Activated T-helper 17 cell treated with anti-CD3 and anti-CD28 coated beads, Interleukin-2, amount 50 U/mL, for 72 hours (primary cell): ENCODE measurements at regions not wholly inside any gene's neighbourhood (a gene's known extent, or its start where the extent isn't known, plus 50 kb on each side); places are given as distances from the start of the nearest gene placed in this dataset.

Source experiments
- ATAC-seq: fragments of 150-1000 bp; cut with Tn5 transposase; replicated peaks from 2 replicates; pipeline ENCODE4 v1.10.0; 2021; ENCODE audit warnings: mild to moderate bottlenecking, moderate library complexity
- H3K27ac Mint-ChIP-seq: one replicate; pipeline ENCODE4 v1.8.0; 2022; ENCODE audit warnings: mixed read lengths
- H3K27me3 Mint-ChIP-seq: one replicate; pipeline ENCODE4 v1.8.0; 2022; ENCODE audit warnings: mixed read lengths
- H3K36me3 Mint-ChIP-seq: one replicate; pipeline ENCODE4 v1.8.0; 2022; ENCODE audit warnings: low read depth, mild to moderate bottlenecking, mixed read lengths
- H3K4me1 Mint-ChIP-seq: one replicate; pipeline ENCODE4 v1.8.0; 2022; ENCODE audit warnings: mixed read lengths
- H3K4me3 Mint-ChIP-seq: one replicate; pipeline ENCODE4 v1.8.0; 2022; ENCODE audit warnings: mild to moderate bottlenecking, mixed read lengths
- H3K9me3 Mint-ChIP-seq: one replicate; pipeline ENCODE4 v1.8.0; 2022; ENCODE audit warnings: mixed read lengths

- H3K9me3 Mint-ChIP-seq = no peaks in the 10 kb centered on the region
- no peak overlapping the region for H3K4me3 Mint-ChIP-seq
- H3K27ac Mint-ChIP-seq = no peak overlapping the region
- no peaks in the 10 kb centered on the region for H3K36me3 Mint-ChIP-seq
- no peaks in the 10 kb centered on the region for H3K4me1 Mint-ChIP-seq
- H3K27me3 Mint-ChIP-seq = peaks cover 6% of the 10 kb centered on the region
- ATAC-seq = no peak
Measured at GRCh38 chr6:167565884-167566599, 241.2 kb downstream of the TTLL2 start.

GRCh38 chr6:167566711-167567141 is 241.8 kb downstream of the TTLL2 start:
- Mint-ChIP-seq H3K27ac (no peak overlapping the region), H3K27me3 (peaks cover 6% of the 10 kb centered on the region), H3K9me3 (no peaks in the 10 kb centered on the region), H3K36me3 (no peaks in the 10 kb centered on the region), H3K4me3 (no peak overlapping the region), H3K4me1 (no peaks in the 10 kb centered on the region)
- ATAC-seq = no peak

GRCh38 chr6:167567142-167568033 is 242.5 kb downstream of the TTLL2 start:
- Mint-ChIP-seq H3K4me1 (no peaks in the 10 kb centered on the region), H3K27ac (no peak overlapping the region), H3K36me3 (no peaks in the 10 kb centered on the region), H3K4me3 (no peak overlapping the region), H3K27me3 (peaks cover 6% of the 10 kb centered on the region), H3K9me3 (no peaks in the 10 kb centered on the region)
- ATAC-seq = no peak

- Mint-ChIP-seq H3K4me1 (no peaks in the 10 kb centered on the region), H3K9me3 (no peaks in the 10 kb centered on the region), H3K27ac (no peak overlapping the region), H3K4me3 (no peak overlapping the region), H3K27me3 (peaks cover 9% of the 10 kb centered on the region), H3K36me3 (no peaks in the 10 kb centered on the region)
- ATAC-seq = no peak
Measured at GRCh38 chr6:167568407-167569024, 243.6 kb downstream of the TTLL2 start.

- Mint-ChIP-seq H3K4me1 (no peaks in the 10 kb centered on the region), H3K4me3 (no peak overlapping the region), H3K36me3 (no peaks in the 10 kb centered on the region), H3K9me3 (no peaks in the 10 kb centered on the region), H3K27ac (no peak overlapping the region), H3K27me3 (peaks cover 9% of the 10 kb centered on the region)
- no peak for ATAC-seq
Measured at GRCh38 chr6:167569041-167569805, 244.3 kb downstream of the TTLL2 start.

- H3K9me3 Mint-ChIP-seq = no peaks in the 10 kb centered on the region
- peaks cover 9% of the 10 kb centered on the region for H3K27me3 Mint-ChIP-seq
- no peak overlapping the region for H3K27ac Mint-ChIP-seq
- no peaks in the 10 kb centered on the region for H3K36me3 Mint-ChIP-seq
- H3K4me1 Mint-ChIP-seq = no peaks in the 10 kb centered on the region
- no peak for ATAC-seq
- H3K4me3 Mint-ChIP-seq = no peak overlapping the region
Measured at GRCh38 chr6:167569879-167570278, 245.0 kb downstream of the TTLL2 start.

GRCh38 chr6:167570460-167571400 is 245.8 kb downstream of the TTLL2 start:
- no peak for ATAC-seq
- Mint-ChIP-seq H3K36me3 (no peaks in the 10 kb centered on the region), H3K4me3 (no peak overlapping the region), H3K4me1 (no peaks in the 10 kb centered on the region), H3K9me3 (no peaks in the 10 kb centered on the region), H3K27me3 (peaks cover 9% of the 10 kb centered on the region), H3K27ac (no peak overlapping the region)

- Mint-ChIP-seq H3K27me3 (peaks cover 9% of the 10 kb centered on the region), H3K27ac (no peak overlapping the region), H3K36me3 (no peaks in the 10 kb centered on the region), H3K9me3 (no peaks in the 10 kb centered on the region), H3K4me1 (no peaks in the 10 kb centered on the region), H3K4me3 (no peak overlapping the region)
- no peak for ATAC-seq
Measured at GRCh38 chr6:167571550-167571949, 246.7 kb downstream of the TTLL2 start.

- no peak overlapping the region for H3K27ac Mint-ChIP-seq
- no peak overlapping the region for H3K4me3 Mint-ChIP-seq
- H3K9me3 Mint-ChIP-seq = no peaks in the 10 kb centered on the region
- H3K27me3 Mint-ChIP-seq = peaks cover 9% of the 10 kb centered on the region
- no peaks in the 10 kb centered on the region for H3K4me1 Mint-ChIP-seq
- no peaks in the 10 kb centered on the region for H3K36me3 Mint-ChIP-seq
- ATAC-seq = no peak
Measured at GRCh38 chr6:167572106-167572505, 247.2 kb downstream of the TTLL2 start.

- Mint-ChIP-seq H3K27me3 (peaks cover 11% of the 10 kb centered on the region), H3K4me1 (no peaks in the 10 kb centered on the region), H3K9me3 (no peaks in the 10 kb centered on the region), H3K27ac (no peak overlapping the region), H3K4me3 (no peak overlapping the region), H3K36me3 (no peaks in the 10 kb centered on the region)
- no peak for ATAC-seq
Measured at GRCh38 chr6:167572841-167573271, 248.0 kb downstream of the TTLL2 start.

- H3K27me3 Mint-ChIP-seq = peaks cover 10% of the 10 kb centered on the region
Measured at GRCh38 chr6:167573461-167574215, 248.8 kb downstream of the TTLL2 start.

GRCh38 chr6:167574431-167575151 is 249.7 kb downstream of the TTLL2 start:
- Mint-ChIP-seq H3K4me1 (no peaks in the 10 kb centered on the region), H3K27ac (no peak overlapping the region)
- ATAC-seq = no peak

More at GRCh38 chr6:167573461-167574215, 248.8 kb downstream of the TTLL2 start:
- Mint-ChIP-seq H3K9me3 (no peaks in the 10 kb centered on the region), H3K4me3 (no peak overlapping the region), H3K4me1 (no peaks in the 10 kb centered on the region), H3K36me3 (no peaks in the 10 kb centered on the region), H3K27ac (no peak overlapping the region)
- no peak for ATAC-seq

More at GRCh38 chr6:167574431-167575151, 249.7 kb downstream of the TTLL2 start:
- Mint-ChIP-seq H3K27me3 (peaks cover 14% of the 10 kb centered on the region), H3K9me3 (peaks cover 2% of the 10 kb centered on the region), H3K36me3 (no peaks in the 10 kb centered on the region), H3K4me3 (no peak overlapping the region)
